ENCODE measurements at regions not wholly inside any gene's neighbourhood (a gene's known extent, or its start where the extent isn't known, plus 50 kb on each side); places are given as distances from the start of the nearest gene placed in this dataset.

GRCh38 chr6:50978380-50979170 lies 159.9 kb downstream of the TFAP2B start:
- TF ChIP-seq CTCF (IDR thresholded peaks at IDR 0.05) = no peak
- DNase-seq (ENCODE audit: low spot score) = no peak
- Histone ChIP-seq H3K27ac (no peak overlapping the region), H3K4me3 (no peak overlapping the region), H3K9me3 (no peaks in the 10 kb centered on the region), H3K4me1 (no peaks in the 10 kb centered on the region), H3K36me3 (no peaks in the 10 kb centered on the region), H3K27me3 (no peaks in the 10 kb centered on the region)

DNA sequence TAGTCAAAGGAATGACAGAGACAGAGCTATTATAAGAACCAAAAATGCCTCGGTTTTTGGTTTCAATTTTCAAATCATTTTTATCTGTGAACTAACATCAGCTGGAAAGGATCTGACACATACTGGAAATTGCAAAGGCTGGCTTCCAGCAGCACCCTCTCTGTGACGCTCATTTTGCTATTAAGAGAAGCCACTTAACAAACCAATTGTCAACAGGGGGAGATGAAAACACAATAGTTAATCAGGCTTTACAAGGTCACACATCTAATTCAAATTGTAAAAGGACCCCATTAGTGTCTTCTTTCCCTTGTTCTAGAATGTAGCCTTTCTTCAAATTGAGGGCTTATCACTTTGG lies 160.5 kb downstream of the TFAP2B start:
- TF ChIP-seq CTCF (IDR thresholded peaks at IDR 0.05) = no peak
- H3K4me1 ChIP-seq = no peaks in the 10 kb centered on the region
- H3K27ac ChIP-seq = no peak overlapping the region
- H3K9me3 ChIP-seq = no peaks in the 10 kb centered on the region
- no peak overlapping the region for H3K4me3 ChIP-seq
- H3K36me3 ChIP-seq = no peaks in the 10 kb centered on the region
- no peaks in the 10 kb centered on the region for H3K27me3 ChIP-seq
- no peak for DNase-seq (ENCODE audit: low spot score)

DNA sequence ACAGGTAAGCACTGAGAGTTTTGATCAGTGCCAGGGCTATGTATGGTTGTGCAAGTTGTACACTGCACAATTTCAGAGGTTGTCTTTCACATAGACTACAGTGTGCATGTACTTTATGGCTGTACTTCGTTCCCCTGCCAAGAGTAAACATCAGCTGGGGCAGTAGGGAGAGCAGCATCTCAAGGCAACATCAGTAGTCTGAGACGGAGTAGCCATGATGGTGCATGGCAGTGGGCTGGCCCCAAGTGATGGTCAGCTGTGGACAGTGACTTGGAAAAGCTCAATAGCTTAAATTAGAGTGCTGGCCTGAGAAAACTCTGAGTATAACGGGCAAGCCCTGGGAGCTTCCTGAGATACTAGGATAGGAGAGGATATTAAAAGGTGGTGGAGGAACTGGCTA lies 165.5 kb downstream of the TFAP2B start:
- H3K4me3 ChIP-seq = no peak overlapping the region
- H3K36me3 ChIP-seq = no peaks in the 10 kb centered on the region
- H3K27me3 ChIP-seq = no peaks in the 10 kb centered on the region
- no peak for TF ChIP-seq CTCF (IDR thresholded peaks at IDR 0.05)
- H3K4me1 ChIP-seq = no peaks in the 10 kb centered on the region
- no peak for DNase-seq (ENCODE audit: low spot score)
- no peak overlapping the region for H3K27ac ChIP-seq
- H3K9me3 ChIP-seq = no peaks in the 10 kb centered on the region

DNA sequence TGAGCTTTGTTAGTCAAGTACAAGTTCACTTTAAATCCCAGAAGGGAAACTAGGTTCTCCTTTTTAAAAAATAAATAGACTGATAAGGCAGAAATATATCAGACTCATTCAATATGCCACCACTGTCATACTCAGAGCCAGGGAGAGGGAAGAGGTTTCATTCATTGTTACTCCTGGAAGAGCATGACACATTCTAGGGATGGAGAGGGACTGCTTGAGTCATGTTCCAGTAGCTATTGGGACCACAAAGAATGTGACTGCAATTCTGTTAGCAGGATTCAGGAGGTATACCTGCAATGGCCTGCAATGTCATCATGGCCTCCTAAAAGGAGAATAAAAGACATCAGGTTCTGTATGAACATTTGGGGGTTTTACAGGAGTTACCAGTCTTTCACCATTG lies 167.6 kb downstream of the TFAP2B start:
- Histone ChIP-seq H3K27me3 (no peaks in the 10 kb centered on the region), H3K36me3 (no peaks in the 10 kb centered on the region), H3K9me3 (no peaks in the 10 kb centered on the region), H3K4me3 (no peak overlapping the region), H3K4me1 (no peaks in the 10 kb centered on the region), H3K27ac (no peak overlapping the region)
- TF ChIP-seq CTCF (IDR thresholded peaks at IDR 0.05) = no peak
- no peak for DNase-seq (ENCODE audit: low spot score)

DNA sequence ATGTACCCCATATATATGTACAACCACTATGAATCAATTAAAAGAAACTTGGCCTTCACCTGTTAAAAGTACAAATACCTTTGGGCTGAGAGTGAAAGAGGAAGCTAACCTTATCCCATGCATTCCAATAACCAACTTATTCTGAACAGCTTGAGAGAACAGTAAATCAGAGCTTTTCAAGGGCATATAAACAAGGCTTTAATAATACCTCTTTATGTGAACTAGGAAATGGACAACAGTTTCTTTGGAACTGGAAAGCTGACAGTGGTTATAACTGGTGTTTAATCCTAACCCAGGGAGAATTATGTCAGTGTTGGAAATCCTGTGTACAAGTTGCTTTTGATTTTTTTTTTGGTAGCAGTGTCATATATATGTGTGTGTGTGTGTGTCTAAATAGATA lies 170.5 kb downstream of the TFAP2B start:
- no peak overlapping the region for H3K4me3 ChIP-seq
- no peak for TF ChIP-seq CTCF (IDR thresholded peaks at IDR 0.05)
- H3K27ac ChIP-seq = no peak overlapping the region
- no peaks in the 10 kb centered on the region for H3K9me3 ChIP-seq
- H3K36me3 ChIP-seq = no peaks in the 10 kb centered on the region
- H3K4me1 ChIP-seq = no peaks in the 10 kb centered on the region
- DNase-seq (ENCODE audit: low spot score) = no peak
- no peaks in the 10 kb centered on the region for H3K27me3 ChIP-seq
